ENCODE measurements at regions not wholly inside any gene's neighbourhood (a gene's known extent, or its start where the extent isn't known, plus 50 kb on each side); places are given as distances from the start of the nearest gene placed in this dataset.
"Not testable (repeated sequence)": the region's sequence is repeated elsewhere in the genome, so short reads cannot be mapped to it uniquely, and the experiment has no call there.

DNA sequence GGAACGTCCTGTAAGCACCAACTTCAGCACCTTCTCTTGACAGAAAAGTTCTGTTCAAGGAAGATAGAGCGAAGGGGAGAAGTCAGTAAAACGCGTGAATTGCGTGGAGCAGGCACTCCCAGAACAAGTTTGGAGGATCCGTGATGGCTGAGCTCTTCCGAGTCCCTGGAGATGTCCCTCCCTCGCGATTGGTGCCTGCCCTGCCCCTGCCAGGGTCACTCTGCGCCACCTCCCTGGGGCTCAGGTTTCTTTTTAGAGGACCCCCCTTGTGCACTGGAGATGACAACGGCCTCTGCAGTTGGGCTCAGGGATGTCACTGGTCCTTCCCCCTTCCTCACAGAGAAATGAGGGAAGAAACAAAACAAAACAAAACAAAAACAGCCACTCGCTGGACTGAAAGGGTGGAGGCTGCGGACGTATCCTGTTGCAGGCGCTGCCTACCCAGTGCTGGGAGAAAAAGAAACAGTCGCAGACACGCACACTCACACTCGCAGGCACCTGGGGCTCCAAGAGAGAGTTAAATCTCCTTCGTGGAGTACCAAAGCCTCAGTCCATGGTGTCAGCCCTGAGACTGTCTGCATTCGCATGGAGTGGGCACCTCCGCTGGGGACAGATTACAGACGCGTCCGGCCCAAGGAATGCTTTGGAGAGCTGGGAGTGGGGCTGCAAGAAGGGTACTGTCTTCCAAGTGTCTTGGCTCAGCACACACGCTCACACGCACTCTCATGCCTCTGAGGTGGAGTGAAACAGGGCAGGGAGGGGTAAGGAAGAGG lies 512.7 kb downstream of the SLCO4C1 start:
- DNase-seq (ENCODE audit: low spot score in 2 of 2), result no peak
- Histone ChIP-seq H3K36me3 (no peaks in the 10 kb centered on the region), H3K9me3 (no peaks in the 10 kb centered on the region), H3K27me3 (no peaks in the 10 kb centered on the region), H3K27ac (no peak overlapping the region), H3K4me1 (no peaks in the 10 kb centered on the region), H3K4me3 (peak overlapping the region; percentile 27)
- no peak for TF ChIP-seq POLR2A (IDR thresholded peaks at IDR 0.05)
- no peak for TF ChIP-seq EP300 (IDR thresholded peaks at IDR 0.05)
- no peak for TF ChIP-seq POLR2AphosphoS5 (IDR thresholded peaks at IDR 0.05)
- TF ChIP-seq, protein P1, sequence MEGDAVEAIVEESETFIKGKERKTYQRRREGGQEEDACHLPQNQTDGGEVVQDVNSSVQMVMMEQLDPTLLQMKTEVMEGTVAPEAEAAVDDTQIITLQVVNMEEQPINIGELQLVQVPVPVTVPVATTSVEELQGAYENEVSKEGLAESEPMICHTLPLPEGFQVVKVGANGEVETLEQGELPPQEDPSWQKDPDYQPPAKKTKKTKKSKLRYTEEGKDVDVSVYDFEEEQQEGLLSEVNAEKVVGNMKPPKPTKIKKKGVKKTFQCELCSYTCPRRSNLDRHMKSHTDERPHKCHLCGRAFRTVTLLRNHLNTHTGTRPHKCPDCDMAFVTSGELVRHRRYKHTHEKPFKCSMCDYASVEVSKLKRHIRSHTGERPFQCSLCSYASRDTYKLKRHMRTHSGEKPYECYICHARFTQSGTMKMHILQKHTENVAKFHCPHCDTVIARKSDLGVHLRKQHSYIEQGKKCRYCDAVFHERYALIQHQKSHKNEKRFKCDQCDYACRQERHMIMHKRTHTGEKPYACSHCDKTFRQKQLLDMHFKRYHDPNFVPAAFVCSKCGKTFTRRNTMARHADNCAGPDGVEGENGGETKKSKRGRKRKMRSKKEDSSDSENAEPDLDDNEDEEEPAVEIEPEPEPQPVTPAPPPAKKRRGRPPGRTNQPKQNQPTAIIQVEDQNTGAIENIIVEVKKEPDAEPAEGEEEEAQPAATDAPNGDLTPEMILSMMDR (IDR thresholded peaks at IDR 0.05), result no peak
- WGBS, result 70% methylated on average over 26 of the region's 26 CpGs

DNA sequence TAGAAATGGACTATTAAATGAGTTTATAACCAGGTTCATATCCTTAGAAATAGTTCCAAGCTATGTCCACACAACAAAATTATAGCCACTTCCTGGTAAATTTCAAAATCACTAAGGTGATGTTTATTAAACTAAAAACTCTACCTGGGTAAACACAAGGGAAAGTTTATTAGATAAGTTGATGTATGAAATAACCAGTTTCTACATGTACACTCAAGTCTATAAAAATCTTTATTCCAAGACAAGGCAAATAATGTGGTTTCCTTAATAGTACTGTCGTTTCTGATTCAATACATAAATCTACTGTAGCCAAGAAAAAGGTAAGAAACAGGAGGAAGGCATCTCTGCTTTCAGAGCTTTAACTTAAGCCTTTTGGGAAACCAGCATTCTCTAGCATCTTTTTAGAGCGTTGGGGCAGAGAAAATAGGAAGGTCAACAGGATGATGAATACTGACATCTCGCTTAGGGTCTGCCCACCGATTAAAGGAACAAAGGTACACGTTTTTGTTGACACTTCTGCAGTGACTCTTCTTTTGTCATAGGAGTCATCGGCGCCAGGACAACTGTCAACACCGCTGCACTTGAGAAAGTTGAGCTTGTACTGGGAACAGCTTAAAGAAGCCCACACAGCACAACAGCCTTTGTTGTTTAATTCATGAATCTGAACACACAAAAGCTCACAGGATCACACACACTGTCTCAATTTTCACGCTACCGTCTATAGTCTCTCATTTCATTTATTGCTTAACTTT lies 513.6 kb downstream of the SLCO4C1 start:
- Histone ChIP-seq H3K27me3 (no peaks in the 10 kb centered on the region), H3K36me3 (no peaks in the 10 kb centered on the region), H3K9me3 (no peaks in the 10 kb centered on the region), H3K27ac (no peak overlapping the region), H3K4me3 (no peak overlapping the region), H3K4me1 (no peaks in the 10 kb centered on the region)
- 78% methylated on average over 10 of the region's 10 CpGs for WGBS
- DNase-seq (ENCODE audit: low spot score in 2 of 2), result no peak
- TF ChIP-seq EP300 (IDR thresholded peaks at IDR 0.05) (no peak), POLR2AphosphoS5 (IDR thresholded peaks at IDR 0.05) (no peak), POLR2A (IDR thresholded peaks at IDR 0.05) (no peak)
- TF ChIP-seq, protein P1 (IDR thresholded peaks at IDR 0.05), result no peak

DNA sequence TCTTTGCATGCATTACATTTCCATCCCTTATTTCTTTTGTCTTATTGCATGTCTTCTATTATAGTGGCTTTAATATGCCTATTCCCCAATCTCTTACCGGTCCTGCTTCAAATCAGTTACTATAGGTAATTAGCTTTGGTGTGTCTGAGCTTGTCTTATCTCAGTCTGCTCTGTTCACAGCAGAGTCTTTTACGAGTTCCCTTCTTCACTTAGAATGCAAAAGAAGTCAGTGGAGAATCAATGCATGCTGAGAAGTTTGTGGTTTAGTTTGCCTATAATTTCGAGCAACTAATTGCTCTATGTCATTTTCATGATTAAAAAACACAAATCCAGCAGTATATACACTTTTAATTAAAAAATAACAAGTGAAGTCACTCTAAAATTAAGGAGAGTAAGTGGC lies 545.0 kb downstream of the SLCO4C1 start:
- no peaks in the 10 kb centered on the region for H3K36me3 ChIP-seq
- no peak overlapping the region for H3K4me3 ChIP-seq
- TF ChIP-seq POLR2A (IDR thresholded peaks at IDR 0.05) (no peak), EP300 (IDR thresholded peaks at IDR 0.05) (no peak), POLR2AphosphoS5 (IDR thresholded peaks at IDR 0.05) (no peak)
- TF ChIP-seq, protein P1 (IDR thresholded peaks at IDR 0.05), result no peak
- no peaks in the 10 kb centered on the region for H3K9me3 ChIP-seq
- no peaks in the 10 kb centered on the region for H3K27me3 ChIP-seq
- no peak for DNase-seq (ENCODE audit: low spot score in 2 of 2)
- 32% methylated on average over 3 of the region's 3 CpGs for WGBS
- H3K4me1 ChIP-seq, result no peaks in the 10 kb centered on the region
- H3K27ac ChIP-seq, result no peak overlapping the region

DNA sequence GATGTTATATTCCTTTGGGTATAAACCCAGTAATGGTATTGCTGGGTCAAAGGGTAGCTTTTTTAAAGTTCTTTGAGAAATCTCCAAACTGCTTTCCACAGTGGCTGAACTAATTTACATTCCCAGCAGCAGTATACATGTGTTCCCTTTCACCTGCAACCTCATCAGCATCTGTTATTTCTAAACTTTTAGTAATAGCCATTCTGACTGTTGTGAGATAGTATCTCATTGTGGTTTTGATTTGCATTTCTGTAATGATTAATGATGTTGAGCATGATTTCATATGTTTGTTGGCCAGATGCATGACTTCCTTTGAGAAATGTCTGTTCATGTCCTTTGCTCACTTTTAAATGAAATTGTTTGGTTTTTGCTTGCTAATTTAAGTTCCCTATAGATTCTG lies 553.1 kb downstream of the SLCO4C1 start:
- not testable (repeated sequence) for H3K4me1 ChIP-seq

DNA sequence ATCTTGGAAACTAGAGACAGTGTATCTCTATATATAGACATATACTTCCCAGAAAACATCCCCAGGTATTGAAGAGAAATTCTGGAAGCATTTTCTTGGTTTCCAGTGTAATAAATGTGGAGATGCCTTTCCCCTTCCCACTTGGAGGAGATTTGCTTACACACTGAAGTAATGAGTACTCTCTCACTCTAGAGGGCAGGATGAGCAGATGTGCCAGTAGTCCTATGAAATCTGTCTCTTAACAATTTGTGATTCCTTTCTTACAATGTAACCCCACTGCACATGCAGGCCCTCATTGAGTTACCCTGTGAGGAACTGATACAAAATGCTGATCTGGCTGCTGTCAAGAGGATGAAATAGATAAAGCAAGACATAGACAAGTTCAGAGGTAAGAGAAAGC lies 567.2 kb downstream of the SLCO4C1 start:
- no peak for TF ChIP-seq POLR2AphosphoS5 (IDR thresholded peaks at IDR 0.05)
- TF ChIP-seq POLR2A (IDR thresholded peaks at IDR 0.05), result no peak
- no peak for TF ChIP-seq EP300 (IDR thresholded peaks at IDR 0.05)
- TF ChIP-seq, protein P1 (IDR thresholded peaks at IDR 0.05), result no peak
- DNase-seq (ENCODE audit: low spot score in 2 of 2), result no peak
- H3K27me3 ChIP-seq, result no peaks in the 10 kb centered on the region

More for the DNA sequence above, 553.1 kb downstream of the SLCO4C1 start:
- not testable (repeated sequence) for DNase-seq (ENCODE audit: low spot score in 2 of 2); H3K36me3 ChIP-seq; H3K4me3 ChIP-seq; H3K27me3 ChIP-seq; H3K9me3 ChIP-seq; H3K27ac ChIP-seq

More for the DNA sequence above, 567.2 kb downstream of the SLCO4C1 start:
- H3K36me3 ChIP-seq, result no peaks in the 10 kb centered on the region
- H3K4me1 ChIP-seq, result no peaks in the 10 kb centered on the region
- no peak overlapping the region for H3K4me3 ChIP-seq
- H3K27ac ChIP-seq, result no peak overlapping the region
- no peaks in the 10 kb centered on the region for H3K9me3 ChIP-seq

Measured in suprapubic skin (tissue), 4 donors.